Parathyroid adenoma (tissue), 2 donors: ENCODE measurements at regions not wholly inside any gene's neighbourhood (a gene's known extent, or its start where the extent isn't known, plus 50 kb on each side); places are given as distances from the start of the nearest gene placed in this dataset.

Source experiments
- H2AFZ ChIP-seq: fragments of 300-600 bp; sonication (generic); one replicate; pipeline ENCODE4 v1.7.0; 2017; ENCODE audit warnings: antibody characterized with exemption, mild to moderate bottlenecking
- H3K27ac ChIP-seq: fragments of 300-600 bp; sonication (generic); one replicate; pipeline ENCODE4 v1.7.0; 2017
- H3K27me3 ChIP-seq: fragments of 300-600 bp; sonication (generic); one replicate; pipeline ENCODE4 v1.7.0; 2017; ENCODE audit warnings: low read length; ENCODE audit not compliant: control insufficient read depth, insufficient read depth
- H3K36me3 ChIP-seq: fragments of 300-600 bp; sonication (generic); one replicate; pipeline ENCODE4 v1.7.0; 2017; ENCODE audit warnings: low read length; ENCODE audit not compliant: control insufficient read depth, insufficient read depth
- H3K4me1 ChIP-seq: fragments of 300-600 bp; sonication (generic); one replicate; pipeline ENCODE4 v1.7.0; 2017; ENCODE audit warnings: control low read depth
- H3K4me2 ChIP-seq: fragments of 300-600 bp; sonication (generic); one replicate; pipeline ENCODE4 v1.7.0; 2017; ENCODE audit warnings: low read length
- H3K4me3 ChIP-seq: fragments of 300-600 bp; sonication (generic); one replicate; pipeline ENCODE4 v1.7.0; 2017; ENCODE audit warnings: low read depth, low read length
- H3K79me2 ChIP-seq: fragments of 300-600 bp; sonication (generic); one replicate; pipeline ENCODE4 v1.7.0; 2017; ENCODE audit warnings: control low read depth
- H3K9ac ChIP-seq: fragments of 300-600 bp; sonication (generic); one replicate; pipeline ENCODE4 v1.7.0; 2017; ENCODE audit warnings: mild to moderate bottlenecking
- H3K9me3 ChIP-seq: fragments of 300-600 bp; sonication (generic); one replicate; pipeline ENCODE4 v1.7.0; 2017; ENCODE audit warnings: low read length; ENCODE audit not compliant: control insufficient read depth
- CTCF ChIP-seq: fragments of 300-600 bp; sonication (generic); IDR thresholded peaks from one replicate; pipeline ENCODE4 v1.7.0; 2017; ENCODE audit warnings: antibody characterized with exemption, mild to moderate bottlenecking
- donor health status: primary hyperparathyroidism.

GRCh38 chr16:65531475-65531874 is 409.6 kb upstream of the CDH11 start:
- no peaks in the 10 kb centered on the region for H3K9me3 ChIP-seq
- H3K79me2 ChIP-seq, result no peaks in the 10 kb centered on the region
- H2AFZ ChIP-seq, result no peak overlapping the region
- H3K4me2 ChIP-seq, result no peak overlapping the region
- H3K9ac ChIP-seq, result no peak overlapping the region
- H3K36me3 ChIP-seq, result no peaks in the 10 kb centered on the region
- TF ChIP-seq CTCF, result no peak
- H3K27ac ChIP-seq, result no peak overlapping the region
- H3K27me3 ChIP-seq, result no peaks in the 10 kb centered on the region
- no peaks in the 10 kb centered on the region for H3K4me1 ChIP-seq
- no peak overlapping the region for H3K4me3 ChIP-seq

- Histone ChIP-seq H2AFZ (no peak overlapping the region), H3K9ac (no peak overlapping the region), H3K36me3 (no peaks in the 10 kb centered on the region), H3K4me2 (no peak overlapping the region), H3K79me2 (no peaks in the 10 kb centered on the region), H3K4me1 (no peaks in the 10 kb centered on the region), H3K4me3 (no peak overlapping the region), H3K9me3 (no peaks in the 10 kb centered on the region), H3K27me3 (no peaks in the 10 kb centered on the region), H3K27ac (no peak overlapping the region)
- no peak for TF ChIP-seq CTCF
Measured at GRCh38 chr16:65525707-65526106, 403.8 kb upstream of the CDH11 start.

- no peak overlapping the region for H3K9ac ChIP-seq
- H2AFZ ChIP-seq, result no peak overlapping the region
- no peaks in the 10 kb centered on the region for H3K27me3 ChIP-seq
- H3K9me3 ChIP-seq, result no peaks in the 10 kb centered on the region
- H3K36me3 ChIP-seq, result no peaks in the 10 kb centered on the region
- no peaks in the 10 kb centered on the region for H3K4me1 ChIP-seq
- no peak overlapping the region for H3K4me2 ChIP-seq
- H3K27ac ChIP-seq, result no peak overlapping the region
- no peak for TF ChIP-seq CTCF
- H3K4me3 ChIP-seq, result no peak overlapping the region
- H3K79me2 ChIP-seq, result no peaks in the 10 kb centered on the region
Measured at GRCh38 chr16:65524997-65525396, 403.1 kb upstream of the CDH11 start.

- H3K79me2 ChIP-seq, result no peaks in the 10 kb centered on the region
- H3K27ac ChIP-seq, result no peak overlapping the region
- TF ChIP-seq CTCF, result no peak
- no peaks in the 10 kb centered on the region for H3K27me3 ChIP-seq
- H3K4me3 ChIP-seq, result no peak overlapping the region
- H3K4me1 ChIP-seq, result no peaks in the 10 kb centered on the region
- no peak overlapping the region for H2AFZ ChIP-seq
- H3K4me2 ChIP-seq, result no peak overlapping the region
- no peak overlapping the region for H3K9ac ChIP-seq
- no peaks in the 10 kb centered on the region for H3K9me3 ChIP-seq
- no peaks in the 10 kb centered on the region for H3K36me3 ChIP-seq
Measured at GRCh38 chr16:65524231-65524630, 402.4 kb upstream of the CDH11 start.

- TF ChIP-seq CTCF, result no peak
- H3K4me2 ChIP-seq, result no peak overlapping the region
- no peaks in the 10 kb centered on the region for H3K4me1 ChIP-seq
- no peak overlapping the region for H3K9ac ChIP-seq
- no peaks in the 10 kb centered on the region for H3K79me2 ChIP-seq
- H3K4me3 ChIP-seq, result no peak overlapping the region
- H3K36me3 ChIP-seq, result no peaks in the 10 kb centered on the region
- no peaks in the 10 kb centered on the region for H3K9me3 ChIP-seq
- no peak overlapping the region for H3K27ac ChIP-seq
- no peaks in the 10 kb centered on the region for H3K27me3 ChIP-seq
- H2AFZ ChIP-seq, result no peak overlapping the region
Measured at GRCh38 chr16:65523283-65523944, 401.6 kb upstream of the CDH11 start.
